Suppressor macrophage treated with lipopolysaccharide for 4 hours (primary cell): ENCODE measurements at regions not wholly inside any gene's neighbourhood (a gene's known extent, or its start where the extent isn't known, plus 50 kb on each side); places are given as distances from the start of the nearest gene placed in this dataset.

Source experiments
- DNase-seq: peaks from one replicate; pipeline ENCODE4 v3.0.0-alpha.2; 2020

- no peak for DNase-seq
These were observed 324.8 kb downstream of the PMP22 start for GRCh38 chr17:14940108-14940937.

GRCh38 chr17:14935845-14936485 is 329.2 kb downstream of the PMP22 start:
- no peak for DNase-seq

- DNase-seq = no peak
These were observed 329.8 kb downstream of the PMP22 start for GRCh38 chr17:14935139-14935841.

GRCh38 chr17:14933676-14934075 is 331.4 kb downstream of the PMP22 start:
- DNase-seq = no peak

GRCh38 chr17:14926526-14927122 is 338.5 kb downstream of the PMP22 start:
- peak; percentile 82 for DNase-seq

GRCh38 chr17:14926073-14926472 is 339.1 kb downstream of the PMP22 start:
- DNase-seq = no peak

GRCh38 chr17:14925498-14925897 is 339.6 kb downstream of the PMP22 start:
- DNase-seq = no peak

- DNase-seq = no peak
These were observed 341.1 kb downstream of the PMP22 start for GRCh38 chr17:14923981-14924380.

- DNase-seq = no peak
These were observed 342.7 kb downstream of the PMP22 start for GRCh38 chr17:14922411-14922810.

- no peak for DNase-seq
These were observed 343.2 kb downstream of the PMP22 start for GRCh38 chr17:14921936-14922335.

- DNase-seq = no peak
These were observed 345.4 kb downstream of the PMP22 start for GRCh38 chr17:14919631-14920213.

- DNase-seq = no peak
These were observed 346.0 kb downstream of the PMP22 start for GRCh38 chr17:14919094-14919493.

GRCh38 chr17:14918540-14918939 is 346.6 kb downstream of the PMP22 start:
- DNase-seq = no peak

GRCh38 chr17:14910916-14911315 is 354.2 kb downstream of the PMP22 start:
- no peak for DNase-seq

GRCh38 chr17:14904386-14904785 is 360.7 kb downstream of the PMP22 start:
- DNase-seq = no peak

- no peak for DNase-seq
These were observed 361.3 kb downstream of the PMP22 start for GRCh38 chr17:14903854-14904253.

GRCh38 chr17:14902803-14903202 is 362.3 kb downstream of the PMP22 start:
- DNase-seq = no peak

- no peak for DNase-seq
These were observed 362.8 kb downstream of the PMP22 start for GRCh38 chr17:14902297-14902696.

- DNase-seq = no peak
These were observed 363.8 kb downstream of the PMP22 start for GRCh38 chr17:14901376-14901775.

GRCh38 chr17:14886200-14886739 is 378.9 kb downstream of the PMP22 start:
- peak; percentile 2 for DNase-seq

GRCh38 chr17:14882131-14882530 is 383.0 kb downstream of the PMP22 start:
- no peak for DNase-seq

- no peak for DNase-seq
These were observed 389.3 kb downstream of the PMP22 start for GRCh38 chr17:14875557-14876412.
